Stimulated activated CD4-positive, alpha-beta T cell treated with anti-CD3 and anti-CD28 coated beads, Interleukin-1b, Interleukin-23, amount 100 ng/mL, for 48 hours (primary cell): ENCODE measurements at regions not wholly inside any gene's neighbourhood (a gene's known extent, or its start where the extent isn't known, plus 50 kb on each side); places are given as distances from the start of the nearest gene placed in this dataset.

Experiments
- DNase-seq: peaks from one replicate; pipeline ENCODE4 v3.0.0-alpha.2; 2020

DNA sequence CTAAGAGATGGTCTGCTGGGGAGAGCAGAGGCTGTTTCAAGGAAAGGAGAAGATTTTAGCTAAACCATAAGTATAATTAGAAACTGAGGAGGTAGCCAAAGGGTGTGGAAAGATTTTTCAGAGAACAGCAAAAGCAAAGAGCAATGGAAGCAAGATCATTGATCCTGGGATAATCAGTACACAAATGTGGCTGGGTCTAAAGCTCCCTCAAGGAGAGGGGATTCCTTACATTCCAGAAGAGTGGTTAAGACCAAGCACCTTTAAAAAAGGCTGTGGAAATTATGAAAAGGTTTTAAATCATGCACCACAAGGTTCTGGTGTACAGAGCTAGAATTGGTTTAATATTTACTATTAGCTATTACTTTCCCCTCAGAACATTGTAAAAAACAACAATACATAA lies 246.0 kb upstream of the UBE2E3 start:
- DNase-seq, result no peak

DNA sequence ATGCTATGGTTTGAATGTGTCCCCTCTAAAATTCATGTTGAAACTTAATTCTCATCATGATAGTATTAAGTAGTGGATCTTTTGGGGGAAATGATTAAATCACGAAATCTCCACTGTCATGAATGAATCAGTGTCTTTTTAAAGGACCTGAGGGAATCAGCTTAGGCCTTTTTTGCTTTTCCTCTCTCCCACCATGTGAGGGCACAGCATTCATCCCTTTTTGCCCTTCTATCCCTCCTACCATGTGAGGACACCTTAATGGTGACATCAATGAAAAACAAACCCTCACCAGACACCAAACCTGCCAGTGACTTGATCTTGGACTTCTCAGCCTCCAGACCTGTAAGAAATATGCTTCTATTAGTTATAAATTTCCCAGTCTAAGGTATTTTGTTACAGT lies 247.1 kb upstream of the UBE2E3 start:
- no peak for DNase-seq

DNA sequence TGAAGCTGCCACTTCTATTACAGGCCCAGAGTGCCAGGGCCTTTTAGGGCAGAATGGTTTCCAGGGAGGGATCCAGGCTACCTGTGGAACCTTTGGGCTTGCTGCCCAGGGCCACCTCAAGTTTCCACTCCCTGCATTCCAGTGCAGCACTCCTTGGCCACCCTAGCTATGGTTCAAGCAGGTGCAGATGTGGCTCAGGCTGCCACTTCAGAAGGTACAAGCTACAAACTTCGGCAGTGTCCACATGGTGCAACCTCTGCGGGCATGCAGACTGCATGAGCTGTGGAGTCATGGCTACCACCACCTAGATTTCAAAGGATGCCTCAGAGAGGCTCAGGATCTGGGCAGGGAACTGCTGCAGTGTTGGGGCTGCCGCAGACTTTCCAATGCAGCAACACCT lies 248.1 kb upstream of the UBE2E3 start:
- no peak for DNase-seq

DNA sequence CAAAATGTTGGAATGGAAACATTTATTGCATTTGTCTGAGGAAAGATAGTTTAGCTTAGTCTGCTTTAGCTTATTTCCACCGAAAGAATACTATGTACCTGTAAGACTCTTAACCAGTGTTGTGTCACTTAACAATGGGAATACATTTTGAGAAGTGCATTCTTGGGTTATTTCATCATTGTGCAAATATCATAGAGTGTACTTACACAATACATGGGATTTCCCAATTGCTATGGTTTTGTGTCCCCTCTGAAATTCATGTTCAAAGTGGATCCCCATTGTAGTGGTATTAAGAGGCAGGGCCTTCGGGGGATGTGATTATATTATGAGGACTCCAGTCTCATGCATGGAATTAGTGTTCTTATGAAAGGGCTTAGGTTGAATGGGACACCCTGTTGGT lies 249.4 kb upstream of the UBE2E3 start:
- no peak for DNase-seq

DNA sequence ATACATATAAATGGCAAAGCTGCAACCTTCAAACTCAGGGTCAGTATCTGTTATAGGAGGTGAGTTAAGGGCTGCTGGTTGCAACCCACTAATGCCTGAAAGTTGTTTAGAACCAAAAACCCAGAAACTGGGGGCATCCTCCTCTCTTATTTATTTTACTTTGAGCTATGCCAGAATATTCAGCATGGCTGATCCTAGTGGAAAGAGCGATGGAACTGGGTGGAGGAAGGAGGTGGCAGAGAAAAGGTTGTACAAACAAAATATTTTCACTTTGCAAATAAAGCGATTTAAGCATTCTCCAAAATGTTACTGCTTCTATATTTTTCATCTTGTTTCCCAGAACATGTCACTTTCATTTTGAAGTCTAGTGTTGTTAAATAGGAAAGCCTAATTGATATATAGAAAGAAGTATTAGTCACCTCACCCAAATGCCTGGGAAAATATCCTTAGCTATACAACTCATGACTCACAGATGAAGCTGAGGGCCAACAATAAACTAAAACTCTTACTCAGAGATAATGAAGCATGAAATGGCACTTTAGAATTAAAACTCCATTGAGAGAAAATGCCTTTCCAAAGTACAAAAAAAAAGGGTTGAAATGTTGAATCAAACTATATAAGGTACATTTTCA lies 251.4 kb upstream of the UBE2E3 start:
- DNase-seq, result no peak

DNA sequence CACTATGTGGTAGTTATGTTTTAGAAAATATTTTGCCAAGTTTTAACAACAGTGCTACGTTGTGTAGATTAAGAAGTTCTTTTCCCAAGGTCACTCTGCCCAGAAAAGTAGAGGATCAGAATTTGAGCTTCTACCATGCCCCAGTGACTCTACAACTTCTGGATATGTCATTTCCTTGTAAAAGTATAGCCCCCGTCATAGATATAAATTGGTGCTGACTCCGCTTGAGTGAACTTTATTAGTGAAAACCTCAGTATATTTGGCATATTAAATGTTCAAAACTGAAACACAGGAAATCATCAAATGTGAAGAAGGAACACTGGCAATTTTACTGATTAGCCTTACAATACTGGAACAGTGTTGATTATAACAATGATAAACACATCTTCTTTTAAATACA lies 256.7 kb upstream of the UBE2E3 start:
- DNase-seq, result no peak

DNA sequence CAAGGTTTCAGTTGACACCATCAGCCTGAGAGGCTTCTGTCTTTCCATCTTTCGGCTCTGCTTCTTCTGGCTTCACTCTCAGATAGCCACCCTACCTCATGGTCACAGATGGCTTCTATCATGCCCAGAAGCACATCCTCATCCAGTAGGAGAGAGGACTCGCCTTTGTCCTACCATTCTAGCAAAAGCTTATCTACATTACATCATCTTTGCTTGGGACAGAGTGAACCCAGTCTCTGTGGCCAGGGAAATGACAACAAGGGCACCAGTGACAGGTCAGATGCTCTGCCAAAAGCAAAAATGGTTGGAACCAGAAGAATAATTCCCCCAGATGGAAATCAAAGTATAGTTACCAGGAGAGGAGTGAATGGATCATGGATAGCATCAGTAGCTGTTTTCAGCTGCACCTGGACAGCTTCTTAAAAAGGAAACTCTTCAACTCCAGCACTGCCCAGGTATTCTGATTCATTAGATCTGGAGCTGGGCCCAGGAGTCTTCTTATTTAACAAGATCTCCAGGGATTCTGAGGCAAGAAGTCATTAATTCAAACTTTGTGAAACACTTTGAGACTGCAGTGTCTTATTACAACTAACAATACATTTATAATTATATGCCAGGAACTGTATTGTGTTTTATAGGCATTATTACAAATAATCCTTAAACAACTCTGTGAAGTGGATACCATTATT lies 257.7 kb upstream of the UBE2E3 start:
- DNase-seq, result no peak

DNA sequence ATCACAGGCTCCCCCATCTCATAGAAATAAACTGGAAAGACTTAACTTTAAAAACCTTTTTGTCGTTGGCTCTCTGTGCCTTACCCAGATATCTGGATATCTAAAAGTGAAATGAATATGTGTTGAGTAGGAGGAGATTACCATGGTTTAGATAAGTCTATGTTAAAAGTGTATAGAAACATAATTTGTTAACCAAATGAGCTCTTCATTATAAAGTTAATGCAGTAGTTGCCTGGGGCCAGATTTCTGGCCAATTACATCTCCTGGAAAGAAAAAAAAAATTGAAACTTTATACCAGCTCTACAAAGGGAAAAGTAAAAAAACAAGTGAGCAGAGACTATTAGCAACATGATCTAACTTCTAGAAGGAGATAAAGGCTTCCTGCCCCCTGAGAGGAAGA lies 259.6 kb upstream of the UBE2E3 start:
- no peak for DNase-seq

DNA sequence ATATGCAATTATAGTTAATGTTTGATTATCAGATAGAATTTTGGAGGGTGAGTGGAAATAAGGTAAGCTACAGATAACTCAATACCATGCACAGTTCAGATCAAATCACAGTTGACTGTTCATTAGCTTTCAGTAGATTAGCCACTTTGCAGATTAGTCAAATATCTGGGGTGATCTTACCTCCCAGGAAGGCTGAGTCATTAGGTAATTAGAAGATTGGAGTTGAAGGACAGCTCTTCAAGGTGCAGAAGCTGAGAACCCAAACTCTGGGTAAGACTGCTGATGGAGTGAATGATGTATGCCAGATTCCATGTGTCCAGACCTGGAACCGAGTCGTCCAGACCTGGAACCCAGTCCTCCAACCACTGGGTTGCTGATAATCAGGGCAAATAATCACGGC lies 262.8 kb upstream of the UBE2E3 start:
- DNase-seq, result no peak

DNA sequence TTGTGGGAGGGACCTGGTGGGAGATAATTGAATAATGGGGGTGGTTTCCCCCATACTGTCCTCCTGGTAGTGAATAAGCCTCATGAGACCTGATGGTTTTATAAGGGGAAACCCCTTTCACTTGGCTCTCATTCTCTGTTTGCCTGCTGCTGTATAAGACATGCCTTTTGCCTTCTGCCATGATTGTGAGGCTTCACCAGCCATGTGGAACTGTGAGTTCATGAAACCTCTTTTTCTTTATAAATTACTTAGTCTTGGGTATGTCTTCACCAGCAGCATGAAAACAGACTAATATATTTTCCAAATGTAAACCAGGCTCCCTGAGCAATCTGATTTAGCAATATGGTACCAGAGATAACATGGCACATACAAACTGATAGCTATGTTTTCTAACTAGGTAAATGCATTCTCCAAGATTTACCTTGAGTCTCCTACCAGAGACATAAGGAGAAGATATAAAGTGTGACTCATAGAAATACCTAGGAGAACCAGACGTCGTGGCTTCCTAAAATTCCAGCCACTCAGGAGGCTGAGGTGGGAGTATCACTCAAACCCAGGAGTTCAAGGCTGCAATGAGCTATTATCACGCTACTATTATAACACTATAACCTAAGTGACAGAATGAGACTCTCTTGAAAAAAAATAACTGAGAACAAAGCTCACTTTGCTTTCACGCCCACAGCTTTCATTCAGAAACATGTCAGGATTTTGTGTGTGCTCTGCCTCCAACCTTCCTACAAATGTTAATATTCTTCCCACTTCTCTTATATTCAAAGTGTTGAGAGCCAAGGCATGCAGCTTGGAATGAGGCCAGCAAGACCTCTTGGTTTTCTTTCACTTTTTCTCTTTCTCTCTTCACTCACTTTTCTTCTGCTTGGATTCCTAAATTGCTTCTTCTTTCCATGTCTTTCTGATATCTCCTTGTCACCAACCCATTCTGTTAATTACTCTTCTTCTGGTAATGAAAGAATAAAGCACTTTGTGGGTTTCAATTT lies 263.9 kb upstream of the UBE2E3 start:
- DNase-seq, result no peak

DNA sequence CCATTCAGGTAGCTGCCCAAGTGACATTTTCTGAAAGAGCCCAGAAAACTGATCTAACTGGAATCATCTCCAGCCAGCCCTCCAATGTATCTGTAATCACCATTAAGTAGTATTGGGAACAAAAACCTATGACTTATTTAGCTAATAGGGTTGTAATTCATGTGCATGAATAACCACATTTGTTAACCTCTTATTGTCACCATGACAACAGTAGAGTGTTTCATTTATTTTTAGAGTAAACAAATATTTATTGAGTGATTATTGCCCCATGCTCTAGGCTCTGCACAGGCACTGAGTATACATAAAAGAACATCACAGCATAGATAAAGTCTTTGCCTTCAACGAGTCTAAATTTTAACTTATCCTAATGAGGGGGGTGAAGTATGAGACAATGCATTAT lies 265.4 kb upstream of the UBE2E3 start:
- no peak for DNase-seq

DNA sequence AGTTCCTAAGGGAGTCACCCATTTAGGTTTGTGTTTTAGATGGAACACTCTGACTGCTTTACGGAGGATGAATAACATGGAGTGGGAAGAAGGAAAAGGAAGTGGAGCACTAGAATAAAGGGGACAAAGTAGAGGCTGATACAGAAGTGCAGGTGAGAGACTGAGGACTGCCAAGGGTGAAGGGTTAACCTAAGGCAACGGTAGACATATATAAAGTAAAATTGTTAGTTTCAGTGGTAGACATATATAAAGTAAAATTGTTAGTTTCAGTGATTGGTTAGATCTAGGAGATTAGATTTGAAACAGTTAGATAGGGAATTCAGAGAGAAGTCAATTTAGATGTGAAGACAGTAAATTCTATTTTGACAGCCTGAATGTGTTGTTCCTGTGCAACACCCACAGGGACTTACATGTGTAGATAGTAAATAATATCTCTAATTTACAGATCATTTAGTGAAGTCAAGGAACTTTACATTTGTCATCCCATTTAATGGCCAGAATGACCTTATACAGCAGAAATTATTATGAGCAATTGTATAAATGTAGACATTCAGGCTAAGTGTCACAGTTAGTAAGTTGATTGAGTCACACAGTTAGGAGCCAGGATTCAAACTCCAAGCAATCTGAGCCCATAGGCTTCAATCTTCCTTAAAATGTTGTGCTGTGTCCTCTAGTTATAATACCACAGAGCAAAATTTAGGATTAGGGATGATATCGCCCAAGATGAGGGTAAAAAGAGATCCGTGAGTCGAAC lies 270.8 kb upstream of the UBE2E3 start:
- DNase-seq, result no peak

DNA sequence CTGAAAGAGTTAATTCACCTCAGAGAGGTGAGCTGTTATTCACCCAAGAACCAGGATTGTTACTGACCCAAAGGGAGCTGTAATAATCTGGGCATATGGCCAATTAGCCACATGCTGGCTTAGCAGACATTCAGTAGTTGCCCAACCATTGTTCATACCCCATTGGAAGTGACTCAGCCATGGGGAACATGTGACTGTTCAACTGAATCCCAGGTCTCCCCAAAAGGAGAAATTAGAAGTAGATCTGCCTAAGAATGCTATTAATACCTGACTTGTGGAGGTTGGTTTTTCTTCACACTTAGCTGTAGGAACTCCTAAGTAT lies 272.6 kb upstream of the UBE2E3 start:
- no peak for DNase-seq

DNA sequence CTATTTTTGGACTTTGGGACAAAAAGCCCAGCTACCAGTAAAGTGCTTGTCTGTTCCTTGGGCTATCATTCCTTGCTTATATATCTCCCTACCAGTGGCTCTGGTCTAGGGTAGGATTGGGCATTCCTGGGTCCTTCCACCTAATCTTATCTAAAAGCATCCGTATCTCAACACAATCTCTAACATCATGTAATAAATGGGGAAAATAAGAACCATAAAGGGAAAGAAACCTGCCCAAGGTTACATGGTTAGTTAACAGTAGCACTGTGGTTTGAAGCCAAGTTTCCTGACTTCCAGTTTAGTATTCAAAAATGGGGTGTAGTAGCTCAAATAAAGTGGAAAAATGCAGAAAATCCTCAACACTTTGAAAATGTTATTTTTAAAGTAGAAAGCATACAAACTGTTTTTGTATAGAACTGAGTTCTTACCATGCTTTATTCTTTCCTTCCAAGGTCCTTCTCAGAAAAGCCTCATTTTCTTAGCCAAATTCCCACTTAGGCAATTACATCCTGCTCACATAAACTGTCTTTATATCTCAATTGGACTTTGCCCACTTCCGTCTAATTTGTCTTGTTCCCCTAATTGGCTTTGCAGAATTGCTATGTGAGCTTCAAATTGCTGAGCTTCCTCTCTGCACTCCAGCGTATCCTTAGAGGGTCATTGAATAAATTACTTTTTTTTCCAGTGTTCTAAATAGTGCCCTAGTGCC lies 273.1 kb upstream of the UBE2E3 start:
- DNase-seq, result no peak

DNA sequence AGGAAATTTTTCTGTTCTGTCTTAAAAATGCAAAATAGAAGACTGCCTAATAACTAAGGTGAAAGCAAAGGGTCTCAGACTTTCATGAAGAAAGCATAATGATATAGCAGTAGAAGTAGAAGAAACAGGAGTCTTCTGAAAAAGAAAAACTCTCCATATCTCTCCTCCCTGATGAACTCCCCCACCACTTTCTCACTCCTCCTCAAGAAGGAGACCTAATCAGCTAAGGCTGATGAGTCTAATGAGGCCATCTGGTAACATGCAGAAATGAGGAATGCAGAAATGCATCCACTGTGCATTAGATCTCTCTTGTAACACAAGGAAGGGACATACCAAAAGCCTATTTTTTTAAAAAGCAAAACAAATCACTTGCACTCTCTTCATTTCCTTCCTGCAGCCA lies 273.7 kb upstream of the UBE2E3 start:
- no peak for DNase-seq

DNA sequence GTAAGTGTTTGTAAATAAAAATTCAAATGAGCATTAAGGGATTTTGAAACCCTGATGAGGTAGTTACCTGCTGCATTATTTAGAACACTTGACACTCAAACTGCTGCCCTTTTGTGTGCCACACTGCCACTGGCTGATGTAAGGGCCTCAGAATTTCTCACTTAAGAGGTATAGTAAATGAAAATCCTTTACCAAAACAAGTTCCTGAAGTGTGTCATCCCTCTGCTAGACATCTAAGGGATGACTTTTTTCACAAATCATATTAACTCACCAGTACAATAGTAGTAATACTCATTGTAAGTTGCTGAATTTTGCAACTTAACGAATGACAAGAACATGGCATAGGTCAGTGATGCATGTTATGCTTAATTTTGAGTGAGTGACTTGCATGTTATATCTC lies 274.9 kb upstream of the UBE2E3 start:
- no peak for DNase-seq

DNA sequence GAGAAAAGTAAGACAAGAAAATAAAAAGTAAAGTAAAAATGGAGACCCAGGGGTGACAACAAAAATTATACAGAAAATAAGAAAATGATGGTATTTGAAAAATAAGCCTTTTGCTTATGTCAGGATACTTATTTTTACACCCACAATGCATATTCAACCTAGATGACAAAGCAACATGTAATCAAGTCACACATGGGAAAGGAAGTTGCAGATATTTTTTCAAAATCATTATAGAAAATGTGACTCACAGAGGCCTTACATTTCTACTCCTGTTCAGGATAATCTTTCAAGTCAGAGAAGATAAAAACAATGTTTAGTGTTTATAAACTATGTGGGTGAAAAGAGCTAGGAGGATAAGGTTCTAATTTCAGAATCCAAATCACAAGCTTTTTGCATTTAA lies 275.3 kb upstream of the UBE2E3 start:
- DNase-seq, result no peak

DNA sequence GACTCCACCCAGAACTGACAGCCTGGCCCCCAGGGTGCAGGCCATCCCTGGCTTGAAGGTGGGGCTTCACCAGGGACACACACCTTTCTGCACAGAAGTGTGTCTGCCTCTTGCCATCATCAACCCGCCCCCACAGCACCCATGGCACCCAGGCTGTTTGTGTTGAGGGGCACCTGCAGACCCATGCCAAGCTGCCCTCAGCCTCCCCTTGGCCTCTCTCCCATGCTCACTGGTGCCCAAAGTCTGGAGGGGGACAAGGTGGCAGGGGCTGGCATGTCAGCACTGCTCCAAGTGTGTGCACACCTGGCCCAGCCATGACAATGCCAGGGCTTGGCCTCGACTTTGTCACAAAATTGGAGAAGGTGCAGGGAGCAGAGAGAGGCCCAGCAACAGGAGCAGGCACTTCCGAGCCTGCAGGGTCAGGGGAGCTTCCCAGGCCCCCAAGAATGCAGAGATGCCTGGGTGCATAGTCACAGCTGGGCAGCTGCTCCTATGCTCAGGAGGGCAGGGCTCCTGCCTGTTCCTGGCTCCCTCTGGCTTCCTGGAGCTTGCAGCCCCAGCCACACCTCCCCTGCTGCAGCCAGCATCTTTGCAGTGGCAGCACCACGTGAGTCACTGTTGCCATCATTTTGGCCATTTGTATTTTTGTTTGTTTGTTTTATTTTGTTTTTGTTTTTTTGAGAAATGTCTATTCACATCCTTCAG lies 280.6 kb upstream of the UBE2E3 start:
- no peak for DNase-seq

DNA sequence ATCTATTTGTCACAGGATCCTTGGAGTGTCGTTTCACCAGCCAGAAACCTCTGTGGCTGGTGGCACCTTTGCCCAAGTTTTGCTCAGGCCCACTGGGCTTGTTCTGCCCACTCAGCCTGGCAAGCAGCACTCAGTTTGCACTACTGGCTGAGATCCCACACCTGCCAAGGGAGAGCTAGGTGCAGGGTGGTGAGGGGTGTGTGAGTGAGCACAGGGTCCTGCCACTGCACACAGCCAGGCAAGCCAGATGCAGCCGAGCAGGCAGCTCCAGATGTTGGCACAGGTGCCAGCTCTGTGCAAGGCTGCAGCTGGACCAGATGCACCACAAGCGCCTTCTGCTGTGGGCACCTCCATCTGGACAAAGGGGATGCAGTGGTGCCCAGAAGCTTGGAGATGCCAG lies 281.7 kb upstream of the UBE2E3 start:
- no peak for DNase-seq

DNA sequence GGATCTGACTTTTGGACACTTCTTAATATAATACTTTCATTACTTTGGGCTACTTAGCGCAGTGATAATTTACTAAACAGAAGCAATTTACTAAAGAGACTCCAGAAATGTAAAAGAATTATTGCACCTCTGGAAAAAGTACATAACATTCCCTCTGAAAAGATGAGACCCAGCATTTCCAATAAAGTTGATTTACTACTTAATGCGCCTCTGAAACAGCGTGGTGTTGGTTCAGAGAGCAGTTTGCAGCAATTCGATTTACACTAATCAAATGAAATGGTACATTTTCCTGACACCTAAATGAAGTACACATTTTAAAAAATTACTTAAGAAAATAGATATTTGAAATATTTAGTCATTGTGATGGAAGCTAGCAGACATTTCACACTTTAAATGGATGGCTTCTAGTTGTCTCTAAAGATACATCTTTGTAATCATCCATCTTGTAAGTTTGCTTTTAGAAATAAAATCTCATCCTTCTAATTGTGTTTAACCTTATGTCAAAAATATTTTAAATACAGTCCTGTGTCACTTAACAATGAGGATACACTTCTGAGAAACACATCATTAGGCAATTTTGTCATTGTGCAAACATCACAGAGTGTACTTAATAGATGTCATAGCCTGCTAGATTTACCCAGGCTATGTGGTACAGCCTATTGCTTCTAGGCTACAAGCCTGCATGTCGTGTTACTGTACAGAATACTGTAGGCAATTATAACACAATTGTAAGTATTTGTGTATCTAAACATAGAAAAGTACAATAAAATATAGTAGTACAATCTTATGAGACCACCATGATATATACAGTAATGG lies 284.6 kb upstream of the UBE2E3 start:
- no peak for DNase-seq
